Right lung (tissue), 2 donors: ENCODE measurements at regions not wholly inside any gene's neighbourhood (a gene's known extent, or its start where the extent isn't known, plus 50 kb on each side); places are given as distances from the start of the nearest gene placed in this dataset.

ENCODE experiments used
- DNase-seq, 2 donors: peaks; one replicate each; pipeline ENCODE4 v3.0.0-alpha.2; 2013

DNA sequence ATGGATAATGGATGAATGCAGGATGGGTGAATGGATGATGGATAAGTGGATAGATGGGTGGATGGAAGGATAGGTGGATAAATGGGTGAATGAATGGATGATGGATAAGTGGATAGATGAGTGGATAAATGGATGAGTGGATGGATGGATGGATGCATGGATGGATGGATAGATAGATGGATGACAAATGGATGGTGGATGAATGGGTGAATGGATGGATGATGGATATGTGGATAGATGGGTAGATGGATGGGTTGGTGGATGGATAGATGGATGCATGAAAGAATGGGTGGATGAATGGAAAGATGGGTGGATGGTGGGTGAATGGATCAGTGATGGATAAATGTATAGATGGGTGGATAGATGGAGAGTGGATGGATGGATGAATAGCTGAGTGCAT, 564.8 kb downstream of the MIAT start:
- DNase-seq: no peak

DNA sequence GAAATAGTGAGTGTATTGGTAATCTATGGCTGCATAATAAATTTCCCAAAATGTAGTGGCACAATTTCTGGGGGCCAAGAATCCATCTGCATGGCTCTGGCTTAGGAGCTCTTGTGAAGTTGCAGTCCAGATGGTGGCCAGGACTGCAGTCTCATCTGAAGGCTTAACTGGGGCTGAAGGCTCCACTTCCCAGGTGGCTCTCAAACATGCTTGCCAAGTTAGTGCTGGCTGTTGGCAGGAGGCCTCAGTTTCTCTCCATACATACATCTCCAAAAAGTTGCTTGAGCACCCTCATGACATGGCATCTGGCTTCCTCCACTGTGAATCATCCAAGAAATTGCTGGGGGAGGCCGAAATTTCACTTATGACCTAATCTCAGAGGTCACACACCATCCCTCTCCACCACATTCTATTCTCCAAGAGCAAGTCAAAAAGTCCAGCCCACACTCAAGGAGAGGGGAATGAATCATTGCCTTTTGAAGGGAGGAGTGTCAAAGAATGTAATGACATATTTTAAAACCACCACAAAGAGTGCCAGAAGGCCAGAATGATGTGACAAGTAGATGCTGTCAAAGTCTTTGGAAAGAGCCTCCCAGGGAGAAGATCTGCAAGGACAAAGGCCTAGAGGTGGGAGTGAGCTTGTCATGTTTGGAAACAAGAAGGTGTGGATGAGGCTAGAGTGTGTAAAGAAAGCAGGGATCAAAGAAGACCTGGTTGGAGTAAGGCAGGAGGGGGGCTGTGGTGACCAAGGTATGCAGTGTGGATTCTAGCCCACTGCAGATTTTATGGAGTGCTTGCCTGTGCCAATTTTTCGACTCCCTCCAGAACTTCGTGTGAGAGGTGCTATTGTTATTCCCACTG, 566.2 kb downstream of the MIAT start:
- no peak for DNase-seq

DNA sequence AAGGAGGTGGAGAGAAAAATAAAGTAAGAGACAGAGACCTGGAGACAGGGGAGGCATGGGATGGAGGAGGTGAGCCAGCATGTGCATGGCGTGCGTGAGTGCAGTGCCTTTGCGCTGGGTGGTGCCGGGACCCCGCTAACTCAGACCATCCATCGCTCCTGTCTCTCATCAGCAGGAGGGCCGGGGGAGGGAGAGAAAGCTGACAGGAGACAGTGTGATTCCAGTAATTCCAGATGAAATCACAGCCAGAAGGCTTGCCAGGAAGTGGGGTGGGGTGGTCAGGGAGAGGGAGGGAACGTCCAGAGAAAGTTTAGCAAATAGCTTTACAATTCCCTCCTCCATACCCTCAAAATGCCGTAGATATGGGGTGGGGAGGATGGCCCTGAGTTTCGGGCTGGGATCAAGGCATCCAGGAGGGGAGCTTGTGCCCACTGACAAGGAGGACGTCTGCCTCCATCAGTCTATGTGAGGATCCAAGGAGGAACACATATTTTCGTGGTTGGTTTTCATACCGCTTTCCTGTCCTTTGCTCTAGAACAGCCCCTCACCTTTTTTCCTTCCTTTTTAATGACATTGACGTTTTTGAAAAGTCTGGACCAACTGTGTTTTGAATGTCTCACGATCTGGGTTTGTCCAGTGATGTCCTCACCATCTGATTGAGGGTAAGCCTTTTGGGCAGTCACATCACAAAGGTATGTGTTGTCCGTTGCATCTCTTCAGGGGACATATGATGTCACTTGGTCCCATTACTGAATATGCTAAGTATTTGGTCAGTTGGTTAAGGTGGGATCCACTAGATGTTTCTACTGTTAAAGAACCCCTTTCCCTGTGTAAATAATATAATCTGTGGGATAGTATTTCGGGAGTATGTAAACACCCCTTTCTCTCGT, 567.3 kb downstream of the MIAT start:
- DNase-seq: no peak

DNA sequence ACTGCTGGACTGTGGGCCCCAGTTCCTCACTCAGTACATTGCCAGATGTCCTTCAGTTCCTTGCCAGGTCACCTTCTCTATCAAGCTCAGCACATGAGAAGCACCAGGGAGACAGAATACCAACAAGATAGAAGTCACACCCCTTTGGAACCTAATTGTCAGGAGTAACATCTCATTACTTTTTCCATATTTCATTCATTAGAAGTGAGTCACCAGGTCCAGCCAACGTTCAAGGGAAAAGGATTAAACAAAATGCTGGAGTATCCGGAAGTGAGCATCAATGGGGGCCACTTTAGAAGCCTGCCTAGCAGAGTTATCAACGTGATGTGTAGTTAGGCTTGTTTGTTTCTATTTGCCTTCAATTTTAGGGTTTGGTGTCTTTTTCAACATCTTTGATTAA, 569.3 kb downstream of the MIAT start:
- no peak for DNase-seq

DNA sequence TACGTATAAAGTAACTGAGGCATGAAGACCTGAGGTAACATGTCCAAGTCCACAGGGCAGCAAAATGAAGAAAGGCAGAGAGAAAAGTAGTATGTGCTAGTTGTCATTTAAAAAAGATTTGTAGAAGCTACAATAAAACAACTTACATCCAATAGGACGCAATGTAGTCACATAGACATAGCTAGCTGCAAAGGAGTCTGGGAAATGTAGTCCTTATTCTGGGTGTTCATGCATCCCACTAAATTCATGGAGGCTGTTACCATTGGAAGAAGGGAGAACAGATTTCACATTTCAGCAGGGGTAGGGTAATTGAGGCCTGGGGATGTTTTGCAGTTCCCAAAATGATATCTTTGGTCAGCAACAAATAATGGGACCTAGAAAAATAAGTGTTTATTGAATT, 571.4 kb downstream of the MIAT start:
- no peak for DNase-seq

DNA sequence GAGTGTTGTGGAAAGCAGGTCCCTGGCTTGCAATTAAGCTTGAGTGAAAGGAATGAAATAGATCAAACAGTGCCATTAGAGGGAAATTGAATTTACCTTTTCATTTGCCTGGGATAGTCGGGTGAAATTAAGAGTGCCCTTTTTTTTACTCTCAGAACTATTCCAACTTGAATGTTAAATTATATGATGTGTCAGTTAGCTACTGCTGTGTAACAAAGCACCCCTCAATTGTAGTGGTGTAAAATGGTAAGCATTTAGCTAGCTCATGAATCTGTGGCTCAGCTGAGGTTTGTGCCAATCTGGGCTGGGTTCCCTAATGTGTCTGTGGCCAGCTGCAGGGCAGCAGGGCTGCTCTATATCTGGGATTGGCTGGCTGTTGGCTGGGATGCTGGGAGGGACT, 571.4 kb downstream of the MN1 start:
- no peak for DNase-seq

DNA sequence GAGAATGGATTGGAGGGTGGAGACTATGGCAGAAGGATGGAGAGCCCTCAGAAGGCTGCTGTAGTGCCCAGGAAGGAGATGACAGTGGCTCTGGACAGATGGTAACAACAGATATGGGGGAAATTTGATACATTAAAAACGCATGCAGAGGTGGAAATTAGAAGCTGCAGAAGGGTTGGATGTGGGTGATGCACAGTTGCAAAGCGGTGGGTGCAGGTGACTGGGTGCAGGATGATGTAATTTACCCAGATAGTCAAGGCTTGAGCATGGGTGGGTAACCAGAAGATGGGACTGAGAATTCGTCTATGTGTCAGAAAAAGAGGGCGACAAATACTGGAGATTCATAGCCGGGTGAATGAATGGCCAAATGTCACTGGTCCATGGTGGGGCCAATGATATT, 570.3 kb downstream of the MN1 start:
- no peak for DNase-seq

DNA sequence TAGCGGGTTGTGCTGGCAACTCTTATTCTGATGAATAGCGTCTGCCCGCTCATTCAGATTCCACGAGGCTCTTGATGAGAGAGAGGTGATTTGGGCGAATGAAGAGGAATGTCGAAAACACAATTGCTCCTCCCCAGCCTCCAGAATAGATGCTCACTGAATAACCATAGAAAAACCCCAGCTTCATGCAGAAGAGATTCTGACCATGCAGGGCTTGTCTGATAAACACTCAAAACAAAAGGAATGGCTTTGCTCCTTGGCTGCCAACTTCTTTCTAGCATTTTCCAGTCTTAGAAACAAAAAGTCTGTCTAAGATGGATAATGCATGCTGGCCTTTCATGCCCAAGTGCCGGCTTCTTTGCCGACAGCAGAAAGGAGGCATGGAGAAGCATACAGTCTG, 569.5 kb downstream of the MN1 start:
- DNase-seq: no peak

DNA sequence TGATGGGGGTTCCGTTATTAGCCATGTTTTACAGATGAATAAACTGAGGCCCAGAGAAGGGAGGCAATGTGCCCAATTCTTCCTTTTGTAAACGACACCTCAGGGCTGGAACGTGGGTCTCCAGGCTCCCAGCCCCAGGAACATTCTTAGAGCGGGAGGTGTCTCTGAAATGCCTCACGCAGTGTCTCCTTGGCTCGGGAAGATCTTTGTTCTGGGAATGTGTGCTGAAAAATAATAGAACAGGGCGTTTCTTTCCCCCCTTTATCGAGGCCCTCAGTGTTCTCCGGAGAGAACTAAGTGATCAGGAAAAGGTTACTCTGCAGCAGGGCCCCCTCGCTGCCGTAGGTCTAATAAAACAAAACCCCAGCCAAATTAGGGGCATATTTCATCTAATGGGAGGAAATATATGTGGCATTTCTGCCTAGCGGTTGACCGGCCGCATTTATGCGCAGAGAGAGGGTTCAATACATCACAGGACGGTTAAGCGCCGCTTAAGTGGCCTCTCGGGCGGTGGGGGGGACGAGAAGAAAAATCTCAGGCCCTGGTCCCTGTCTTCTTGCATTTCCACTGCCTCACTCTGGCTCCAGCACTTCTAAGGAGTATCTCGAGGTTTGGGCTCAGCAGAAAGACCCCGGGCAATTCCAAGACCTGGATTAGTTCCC, 564.3 kb downstream of the MN1 start:
- no peak for DNase-seq

DNA sequence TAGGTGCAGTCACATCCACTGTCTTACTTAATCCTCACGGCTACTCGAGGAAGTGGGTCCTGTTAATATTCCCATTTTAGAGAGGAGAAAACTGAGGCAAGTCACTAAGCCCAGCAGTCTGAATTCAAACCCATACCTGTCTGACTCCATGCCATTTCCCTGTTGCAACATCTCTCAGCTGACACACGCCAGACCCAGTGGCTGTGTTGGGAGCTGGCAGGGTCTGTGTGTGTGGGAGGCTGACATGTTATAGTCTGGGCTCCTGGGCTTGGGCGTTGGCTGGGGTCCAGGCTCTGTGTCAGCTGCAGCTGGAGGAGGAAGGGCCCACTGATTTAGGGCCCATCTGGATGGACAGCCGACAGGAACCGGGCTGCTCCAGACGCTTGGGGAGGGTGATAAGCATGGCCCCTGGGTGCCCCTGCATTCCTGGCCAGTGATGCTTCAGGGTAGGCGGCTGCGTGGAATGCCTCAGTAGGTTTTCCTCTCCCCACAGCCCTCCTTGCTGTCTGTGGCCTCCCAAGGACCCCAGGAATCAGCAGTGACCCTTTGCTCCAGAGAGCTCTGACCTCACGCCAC, 562.5 kb downstream of the MN1 start:
- DNase-seq: peak in 1 of 2 donors; percentile 36

DNA sequence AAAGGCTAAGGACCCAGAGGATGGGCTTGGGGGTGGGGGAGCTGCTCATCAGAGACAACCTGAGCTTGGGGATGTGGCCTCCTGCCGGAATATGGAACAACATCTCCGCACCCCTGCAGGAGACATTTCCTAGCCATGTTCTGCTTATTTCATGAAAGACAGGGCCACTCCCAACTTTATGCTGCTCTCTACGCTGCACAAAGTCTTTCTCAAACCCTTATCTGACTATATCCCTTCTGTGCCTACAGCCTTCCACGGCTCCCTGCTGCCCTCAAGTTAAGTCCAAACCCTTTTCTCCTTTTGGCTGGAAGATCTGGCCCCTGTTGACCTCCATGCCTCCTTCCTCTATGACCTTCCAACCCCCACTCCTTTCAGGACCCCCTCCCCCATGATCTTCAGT, 562.0 kb downstream of the MN1 start:
- no peak for DNase-seq

DNA sequence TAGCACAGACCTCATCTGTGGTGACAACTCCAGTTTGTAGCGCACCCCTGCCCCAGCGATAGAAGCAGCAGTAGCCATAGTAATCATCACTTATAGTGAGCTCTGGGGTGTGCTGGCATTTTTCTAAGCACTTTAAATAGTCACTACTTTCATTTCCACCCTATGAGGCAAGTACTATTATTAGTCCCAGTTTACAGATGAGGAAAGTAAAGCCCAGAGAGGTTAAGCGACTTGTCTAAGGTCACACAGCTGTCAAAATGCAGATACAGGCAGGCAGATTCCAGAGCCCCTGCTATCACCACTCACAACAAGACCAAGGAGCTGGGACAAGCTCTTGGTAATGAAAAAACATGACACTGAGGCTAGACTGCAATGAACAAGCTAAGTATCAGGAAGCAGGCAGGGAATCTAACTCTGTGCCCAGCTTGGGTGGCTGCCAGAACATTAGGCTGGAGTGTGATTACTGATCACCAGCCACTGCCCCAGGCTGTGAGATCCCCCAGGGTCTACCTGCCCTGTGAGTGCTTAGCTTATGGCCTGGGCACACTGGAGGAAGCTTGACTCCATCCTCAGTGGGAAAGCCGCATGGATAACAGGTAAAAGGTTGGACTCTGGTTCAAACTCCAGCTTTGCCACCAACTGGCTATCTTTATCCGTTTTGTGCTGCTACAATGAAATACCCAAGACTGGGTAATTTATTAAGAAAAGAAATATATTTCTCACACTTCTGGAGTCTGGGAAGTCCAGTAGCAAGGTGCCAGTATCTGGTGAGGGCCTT, 561.1 kb downstream of the MN1 start:
- DNase-seq: no peak

DNA sequence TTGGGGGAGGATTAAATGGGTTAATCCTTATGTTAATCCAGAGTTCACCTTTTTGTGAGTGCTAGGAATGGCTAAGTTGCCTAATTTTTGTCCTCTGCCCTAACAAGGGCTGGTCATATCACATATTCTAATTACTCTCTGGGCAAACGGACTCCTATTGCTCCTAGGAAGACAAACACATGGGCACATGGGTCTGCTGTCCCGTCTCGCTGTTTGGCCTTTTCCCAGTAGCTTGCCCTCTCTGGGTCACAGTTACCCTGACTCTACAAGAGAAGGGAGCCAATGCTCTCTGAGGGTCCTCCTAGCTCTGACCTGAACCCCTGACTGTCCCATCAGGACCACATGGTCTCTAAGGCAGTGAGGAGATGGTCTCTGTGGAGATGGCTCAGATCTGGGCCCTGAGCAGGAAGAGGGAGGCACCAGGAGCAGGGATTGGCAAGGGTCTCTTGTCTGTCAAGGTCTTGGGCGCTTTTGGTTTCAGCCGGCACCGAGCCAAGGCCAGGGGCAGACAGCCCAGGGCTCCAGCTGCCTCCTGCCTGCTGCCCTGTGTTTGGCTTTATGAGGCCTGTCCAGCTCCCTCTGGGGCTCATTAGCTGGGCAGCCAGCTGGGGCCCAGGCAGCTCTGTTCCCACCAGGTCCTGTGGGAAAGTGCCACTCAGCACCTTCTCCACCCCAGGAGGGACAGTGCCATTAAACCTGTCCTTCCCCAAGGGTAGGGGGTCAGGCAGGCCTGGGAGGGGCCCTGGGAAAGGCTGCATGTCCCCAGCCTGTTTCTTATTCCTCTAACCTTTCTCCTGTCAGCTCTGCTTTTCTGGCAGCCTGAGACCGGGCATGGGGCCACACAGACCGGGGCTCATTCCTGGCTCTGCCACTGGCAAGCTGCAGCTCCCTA, 559.9 kb downstream of the MN1 start:
- no peak for DNase-seq

DNA sequence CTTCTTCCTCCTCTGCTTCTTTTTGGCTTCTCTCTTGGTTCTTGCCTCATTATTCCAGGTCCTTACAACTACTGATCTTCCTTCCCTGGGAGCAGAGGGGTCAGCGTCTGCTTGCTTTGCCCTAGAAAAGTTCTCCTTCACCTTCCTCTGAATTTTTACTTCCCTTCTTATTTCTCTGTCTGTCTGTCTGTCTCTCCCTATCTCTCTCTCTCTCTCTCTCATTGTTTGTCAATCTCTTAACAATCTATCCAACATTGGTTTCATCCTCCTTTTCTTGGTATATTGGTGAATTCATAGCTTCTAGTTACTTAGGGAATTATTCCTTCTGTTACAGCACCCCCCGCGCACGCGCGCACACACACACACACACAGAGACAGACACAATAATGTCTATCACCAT, 559.1 kb downstream of the MN1 start:
- no peak for DNase-seq

DNA sequence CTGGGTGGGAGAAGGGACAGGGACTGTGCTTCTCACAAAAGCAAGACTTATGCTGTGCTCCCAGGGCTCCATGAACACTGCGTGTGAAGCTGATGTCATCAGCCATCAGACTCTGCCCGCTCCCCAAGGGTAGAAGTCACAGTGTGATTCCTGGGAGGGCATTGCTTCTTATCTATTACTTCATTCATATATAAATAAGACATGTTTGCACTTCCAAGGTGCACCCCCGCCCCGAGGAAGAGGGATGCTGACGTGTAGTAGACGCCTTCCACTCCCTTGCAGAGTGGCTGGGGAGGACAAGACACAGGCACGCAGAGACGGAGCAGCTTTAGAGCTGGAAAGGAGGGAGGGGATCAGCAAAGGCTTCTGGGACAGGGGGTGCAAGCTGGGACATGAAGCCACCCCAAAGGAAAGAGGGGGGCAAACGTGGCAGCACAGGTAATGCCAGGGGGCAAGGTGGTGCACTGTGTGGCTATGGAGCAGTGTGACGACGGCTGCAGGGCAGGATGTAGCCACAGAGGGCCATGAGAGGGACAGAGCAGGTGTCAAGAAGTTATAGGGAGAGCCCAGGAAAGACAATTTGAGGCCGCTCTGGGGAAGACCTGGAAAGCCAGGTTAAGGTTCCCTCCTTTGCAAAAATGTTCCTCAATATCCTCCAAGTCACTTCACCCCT, 558.5 kb downstream of the MN1 start:
- DNase-seq: no peak

DNA sequence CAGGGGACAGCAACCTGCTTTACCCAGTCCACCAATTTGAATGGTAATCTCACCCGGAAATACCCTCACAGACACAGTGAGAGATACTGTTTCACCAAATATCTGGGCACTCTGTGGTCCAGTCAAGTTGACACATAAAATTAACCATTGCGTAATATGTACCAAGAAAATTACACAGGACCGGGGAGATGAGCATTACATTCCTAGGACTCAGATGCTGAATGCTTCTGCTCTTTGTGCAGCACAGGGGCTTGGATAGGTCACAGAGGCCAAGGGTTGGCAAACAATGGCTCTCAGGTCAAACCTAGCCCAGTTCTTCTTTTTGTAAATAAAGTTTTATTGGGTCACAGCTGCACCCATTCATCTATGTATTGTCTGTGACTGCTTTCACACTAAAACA, 557.2 kb downstream of the MN1 start:
- DNase-seq: no peak

DNA sequence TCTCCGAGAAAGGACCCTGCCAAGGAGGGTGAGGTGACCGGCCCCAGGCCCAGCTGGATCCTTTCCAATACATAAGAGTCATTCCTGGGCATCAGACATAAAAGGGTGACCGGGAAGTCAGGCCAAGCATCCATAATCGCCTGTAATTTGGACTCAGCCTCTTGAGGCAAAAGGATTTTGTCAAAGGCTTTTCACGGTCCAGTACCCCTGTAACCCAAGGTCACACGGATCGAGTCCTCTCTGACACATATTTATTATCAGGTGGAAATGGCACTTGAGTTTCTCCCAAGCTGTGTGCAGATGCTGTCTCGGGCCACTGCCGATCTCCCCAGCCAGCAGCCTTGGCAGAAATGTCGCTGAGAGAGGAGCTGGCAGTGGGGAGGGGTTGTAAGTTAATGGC, 556.5 kb downstream of the MN1 start:
- no peak for DNase-seq

DNA sequence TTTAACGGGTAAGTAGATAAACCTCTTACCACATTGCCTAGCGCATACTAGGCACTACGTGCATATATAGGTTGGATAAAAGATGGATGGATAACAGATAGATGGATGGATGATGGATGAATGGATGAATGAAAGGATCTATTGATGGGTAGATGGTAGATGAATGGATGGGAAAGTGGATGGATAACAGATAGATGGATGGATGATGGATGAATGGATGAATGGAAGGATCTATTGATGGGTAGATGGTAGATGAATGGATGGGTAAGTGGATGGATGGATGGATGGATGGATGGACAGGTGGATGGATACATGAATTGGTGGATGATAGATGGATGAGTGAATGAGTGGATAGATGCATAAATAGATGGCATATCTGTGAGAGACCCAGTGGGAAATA, 555.0 kb downstream of the MN1 start:
- DNase-seq: no peak

DNA sequence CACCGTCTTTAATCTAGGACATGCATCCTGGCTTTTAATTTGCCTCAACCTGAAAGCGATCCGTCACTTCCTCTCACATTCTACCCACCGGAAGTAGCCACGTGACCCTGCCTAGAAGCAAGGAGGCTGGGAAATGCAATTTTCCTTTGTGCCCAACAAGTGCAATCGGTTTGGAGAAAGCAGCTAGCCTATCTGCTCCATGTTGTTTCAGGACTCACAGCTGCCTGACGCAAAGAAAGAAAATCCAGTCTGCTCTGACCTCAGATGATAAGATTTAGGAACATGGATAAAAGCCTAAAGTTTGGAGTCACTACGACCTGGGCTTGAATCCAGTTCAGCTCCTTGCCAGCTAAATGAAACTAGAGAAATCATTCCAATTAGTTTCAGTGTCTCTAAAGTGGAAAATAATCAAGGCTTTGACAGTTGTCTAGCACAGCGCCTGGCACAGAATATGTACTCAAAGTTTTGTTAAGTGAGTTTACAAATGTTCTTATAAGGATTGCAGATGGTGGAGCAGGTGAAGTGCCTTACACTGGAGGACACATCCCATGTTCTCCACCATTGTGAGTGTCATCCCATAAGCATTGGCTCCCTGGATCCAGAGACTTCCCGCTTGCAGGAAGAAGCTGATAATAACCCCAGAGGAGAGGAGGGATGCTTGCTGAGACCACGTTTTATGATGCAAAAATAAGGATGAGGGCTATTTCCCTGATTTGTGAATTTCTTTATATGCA, 553.7 kb downstream of the MN1 start:
- no peak for DNase-seq
